KMS-11 (cell line): ENCODE measurements at regions not wholly inside any gene's neighbourhood (a gene's known extent, or its start where the extent isn't known, plus 50 kb on each side); places are given as distances from the start of the nearest gene placed in this dataset.

Experiments used
- H2AFZ ChIP-seq: fragments of 200-600 bp; sonication (generic); 2 replicates; pipeline ENCODE4 v1.6.1; 2016; ENCODE audit warnings: antibody characterized with exemption, mixed run types, low read depth
- H3K27ac ChIP-seq: fragments of 200-600 bp; sonication (generic); 2 replicates; pipeline ENCODE4 v1.6.1; 2016; ENCODE audit warnings: mild to moderate bottlenecking, mixed run types
- H3K27me3 ChIP-seq: fragments of 200-600 bp; sonication (generic); 2 replicates; pipeline ENCODE4 v1.6.1; 2017; ENCODE audit warnings: mild to moderate bottlenecking, low read depth, mixed run types, moderate library complexity; ENCODE audit not compliant: insufficient read depth
- H3K36me3 ChIP-seq: fragments of 200-600 bp; sonication (generic); 2 replicates; pipeline ENCODE4 v1.6.1; 2017; ENCODE audit warnings: mild to moderate bottlenecking, mixed run types; ENCODE audit not compliant: insufficient read depth
- H3K4me1 ChIP-seq: fragments of 200-600 bp; sonication (generic); 2 replicates; pipeline ENCODE4 v1.6.1; 2016; ENCODE audit warnings: mild to moderate bottlenecking, low read depth, mixed run types; ENCODE audit not compliant: poor library complexity, severe bottlenecking
- H3K4me2 ChIP-seq: fragments of 200-600 bp; sonication (generic); 2 replicates; pipeline ENCODE4 v1.7.0; 2016; ENCODE audit warnings: mild to moderate bottlenecking, mixed run types
- H3K4me3 ChIP-seq: fragments of 200-600 bp; sonication (generic); IDR thresholded peaks from 2 replicates; pipeline ENCODE4 v1.6.1; 2017; ENCODE audit warnings: low read depth, low read length, mixed read lengths; ENCODE audit not compliant: insufficient read depth
- H3K79me2 ChIP-seq: fragments of 200-600 bp; sonication (generic); 2 replicates; pipeline ENCODE4 v1.6.1; 2016; ENCODE audit warnings: low read depth, mixed run types; ENCODE audit not compliant: insufficient read depth
- H3K9ac ChIP-seq: fragments of 200-600 bp; sonication (generic); 2 replicates; pipeline ENCODE4 v1.6.1; 2016; ENCODE audit warnings: mild to moderate bottlenecking, mixed run types
- H4K20me1 ChIP-seq: fragments of 200-600 bp; sonication (generic); 2 replicates; pipeline ENCODE4 v1.6.1; 2016; ENCODE audit warnings: mild to moderate bottlenecking, mixed run types; ENCODE audit not compliant: insufficient read depth
- CTCF ChIP-seq: fragments of 200-600 bp; sonication (generic); conservative IDR thresholded peaks from 2 replicates; pipeline ENCODE4 v1.6.1; 2017; ENCODE audit warnings: low read depth, mild to moderate bottlenecking, antibody characterized with exemption, low read length, moderate library complexity, mixed read lengths

- no peak overlapping the region for H3K4me2 ChIP-seq
- no peaks in the 10 kb centered on the region for H4K20me1 ChIP-seq
- H3K9ac ChIP-seq = no peak overlapping the region
- H3K36me3 ChIP-seq = no peaks in the 10 kb centered on the region
- TF ChIP-seq CTCF = no peak
- no peak overlapping the region for H2AFZ ChIP-seq
- H3K27ac ChIP-seq = no peak overlapping the region
- no peaks in the 10 kb centered on the region for H3K27me3 ChIP-seq
- no peaks in the 10 kb centered on the region for H3K4me1 ChIP-seq
- no peak overlapping the region for H3K4me3 ChIP-seq
- H3K79me2 ChIP-seq = no peaks in the 10 kb centered on the region
Observed at GRCh38 chr3:73812054-73812453, 187.3 kb upstream of the PDZRN3 start.

GRCh38 chr3:73808862-73809509, 184.2 kb upstream of the PDZRN3 start:
- Histone ChIP-seq H3K4me3 (no peak overlapping the region), H3K4me2 (no peak overlapping the region), H3K27ac (no peak overlapping the region), H3K4me1 (no peaks in the 10 kb centered on the region), H3K79me2 (no peaks in the 10 kb centered on the region), H3K9ac (no peak overlapping the region), H2AFZ (no peak overlapping the region), H3K36me3 (no peaks in the 10 kb centered on the region), H3K27me3 (no peaks in the 10 kb centered on the region), H4K20me1 (no peaks in the 10 kb centered on the region)
- TF ChIP-seq CTCF = no peak

- H4K20me1 ChIP-seq = no peaks in the 10 kb centered on the region
- H3K27ac ChIP-seq = no peak overlapping the region
- no peak overlapping the region for H3K4me2 ChIP-seq
- H3K79me2 ChIP-seq = no peaks in the 10 kb centered on the region
- no peaks in the 10 kb centered on the region for H3K4me1 ChIP-seq
- no peaks in the 10 kb centered on the region for H3K36me3 ChIP-seq
- no peak for TF ChIP-seq CTCF
- H3K4me3 ChIP-seq = no peak overlapping the region
- no peak overlapping the region for H2AFZ ChIP-seq
- no peaks in the 10 kb centered on the region for H3K27me3 ChIP-seq
- no peak overlapping the region for H3K9ac ChIP-seq
Observed at GRCh38 chr3:73805435-73805834, 180.7 kb upstream of the PDZRN3 start.

GRCh38 chr3:73804204-73804603, 179.5 kb upstream of the PDZRN3 start:
- Histone ChIP-seq H2AFZ (no peak overlapping the region), H4K20me1 (no peaks in the 10 kb centered on the region), H3K27ac (no peak overlapping the region), H3K4me2 (no peak overlapping the region), H3K27me3 (no peaks in the 10 kb centered on the region), H3K79me2 (no peaks in the 10 kb centered on the region), H3K36me3 (no peaks in the 10 kb centered on the region), H3K9ac (no peak overlapping the region), H3K4me1 (no peaks in the 10 kb centered on the region), H3K4me3 (no peak overlapping the region)
- TF ChIP-seq CTCF = no peak
